ENCODE measurements at regions not wholly inside any gene's neighbourhood (a gene's known extent, or its start where the extent isn't known, plus 50 kb on each side); places are given as distances from the start of the nearest gene placed in this dataset.

DNA sequence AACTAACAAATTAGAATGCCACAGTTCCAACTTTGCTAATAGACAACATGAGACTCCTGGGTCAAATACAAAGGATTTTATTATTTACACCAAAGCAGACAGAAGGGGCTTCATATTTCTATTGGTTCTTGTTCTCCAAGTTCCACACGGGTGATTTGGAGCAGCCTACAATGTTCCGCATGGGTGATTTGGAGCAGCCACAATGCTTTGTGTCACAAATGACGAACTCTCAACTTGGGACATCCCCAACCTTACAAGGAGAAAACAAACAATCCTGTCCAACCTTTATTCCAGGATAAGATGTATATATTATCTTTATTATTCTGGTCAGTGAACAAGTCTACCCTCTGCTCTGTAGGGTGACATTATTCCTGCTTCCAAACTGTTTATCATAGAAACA is 694.3 kb upstream of the MGAT4C start:
- no peak overlapping the region for H3K4me2 ChIP-seq (ENCODE audit: insufficient read depth, low read length)
- H3K9ac ChIP-seq (replicated peaks; ENCODE audit: extremely low read depth, insufficient read depth, low read length): no peak overlapping the region
- no peak overlapping the region for H3K4me3 ChIP-seq (replicated peaks in 1 of 3; ENCODE audit: insufficient read depth in 1 of 3, low read depth in 1 of 3, low read length in 3 of 3)
- ChIA-PET POLR2A (no interaction called here), CTCF (no interaction called here)
- H3K27me3 ChIP-seq (ENCODE audit: control insufficient read depth in 2 of 2, insufficient read depth in 2 of 2, low read length in 2 of 2): no peaks in the 10 kb centered on the region
- dilution Hi-C loops (cut with MboI; ENCODE audit: extremely low pct_ligation_motif_present, low sequenced_read_pairs): no loop called here
- no peaks in the 10 kb centered on the region for H3K9me1 ChIP-seq (replicated peaks; ENCODE audit: control insufficient read depth, extremely low read depth, insufficient read depth, low read length)
- H3K36me3 ChIP-seq (ENCODE audit: control insufficient read depth in 2 of 2, extremely low read depth in 1 of 2, insufficient read depth in 2 of 2, low read length in 2 of 2): no peaks in the 10 kb centered on the region
- DNase-seq (ENCODE audit: low read depth, low spot score) (no peak), FAIRE-seq (no peak)
- H3K4me1 ChIP-seq (ENCODE audit: control insufficient read depth, extremely low read depth, insufficient read depth, low read length): no peaks in the 10 kb centered on the region
- H3K79me2 ChIP-seq (ENCODE audit: control insufficient read depth, insufficient read depth, low read length): no peaks in the 10 kb centered on the region
- TF ChIP-seq POLR2AphosphoS5 (IDR thresholded peaks at IDR 0.05; ENCODE audit: insufficient read depth, low read depth, low read length): no peak
- no peak for TF ChIP-seq FOS (IDR thresholded peaks at IDR 0.05; ENCODE audit: borderline replicate concordance, insufficient read depth, low read length)
- TF ChIP-seq, protein P1, sequence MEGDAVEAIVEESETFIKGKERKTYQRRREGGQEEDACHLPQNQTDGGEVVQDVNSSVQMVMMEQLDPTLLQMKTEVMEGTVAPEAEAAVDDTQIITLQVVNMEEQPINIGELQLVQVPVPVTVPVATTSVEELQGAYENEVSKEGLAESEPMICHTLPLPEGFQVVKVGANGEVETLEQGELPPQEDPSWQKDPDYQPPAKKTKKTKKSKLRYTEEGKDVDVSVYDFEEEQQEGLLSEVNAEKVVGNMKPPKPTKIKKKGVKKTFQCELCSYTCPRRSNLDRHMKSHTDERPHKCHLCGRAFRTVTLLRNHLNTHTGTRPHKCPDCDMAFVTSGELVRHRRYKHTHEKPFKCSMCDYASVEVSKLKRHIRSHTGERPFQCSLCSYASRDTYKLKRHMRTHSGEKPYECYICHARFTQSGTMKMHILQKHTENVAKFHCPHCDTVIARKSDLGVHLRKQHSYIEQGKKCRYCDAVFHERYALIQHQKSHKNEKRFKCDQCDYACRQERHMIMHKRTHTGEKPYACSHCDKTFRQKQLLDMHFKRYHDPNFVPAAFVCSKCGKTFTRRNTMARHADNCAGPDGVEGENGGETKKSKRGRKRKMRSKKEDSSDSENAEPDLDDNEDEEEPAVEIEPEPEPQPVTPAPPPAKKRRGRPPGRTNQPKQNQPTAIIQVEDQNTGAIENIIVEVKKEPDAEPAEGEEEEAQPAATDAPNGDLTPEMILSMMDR (IDR thresholded peaks at IDR 0.05; ENCODE audit: extremely low read depth in 1 of 2, insufficient read depth in 1 of 2, low read depth in 1 of 2, low read length in 2 of 2): no peak
- TF ChIP-seq GATA2 (IDR thresholded peaks at IDR 0.05; ENCODE audit: insufficient read depth, insufficient read length, low read depth, low read length): no peak
- TF ChIP-seq MYC (IDR thresholded peaks at IDR 0.05; ENCODE audit: low read depth, low read length): no peak
- TF ChIP-seq JUN (IDR thresholded peaks at IDR 0.05; ENCODE audit: borderline replicate concordance, insufficient read depth, insufficient read length, low read depth): no peak
- no peak for TF ChIP-seq POLR2A (IDR thresholded peaks at IDR 0.05; ENCODE audit: low read depth, low read length)
- TF ChIP-seq EZH2 (IDR thresholded peaks at IDR 0.05; ENCODE audit: borderline replicate concordance, low read depth, low read length, severe bottlenecking): no peak
- TF ChIP-seq, protein P2, sequence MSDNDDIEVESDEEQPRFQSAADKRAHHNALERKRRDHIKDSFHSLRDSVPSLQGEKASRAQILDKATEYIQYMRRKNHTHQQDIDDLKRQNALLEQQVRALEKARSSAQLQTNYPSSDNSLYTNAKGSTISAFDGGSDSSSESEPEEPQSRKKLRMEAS (IDR thresholded peaks at IDR 0.05; ENCODE audit: insufficient read depth, insufficient read length): no peak
- H3K9me3 ChIP-seq (replicated peaks; ENCODE audit: control insufficient read depth, insufficient read depth, low read length): no peaks in the 10 kb centered on the region
- H3K27ac ChIP-seq (ENCODE audit: insufficient read depth, low read depth, low read length): no peak overlapping the region
- intact Hi-C loops (cut with micrococcal nuclease): no loop called here
- BruUV-seq (replicated peaks): no TSS peak
- H4K20me1 ChIP-seq (replicated peaks; ENCODE audit: control insufficient read depth, extremely low read depth, insufficient read depth, low read length): no peaks in the 10 kb centered on the region
- H2AFZ ChIP-seq (ENCODE audit: low read depth, low read length): no peak overlapping the region

Data from endothelial cell of umbilical vein (primary cell).